ENCODE measurements at regions not wholly inside any gene's neighbourhood (a gene's known extent, or its start where the extent isn't known, plus 50 kb on each side); places are given as distances from the start of the nearest gene placed in this dataset.

- Histone ChIP-seq H3K9me3 (replicated peaks; ENCODE audit: control insufficient read depth, insufficient read depth, low read length) (no peaks in the 10 kb centered on the region), H3K9me1 (replicated peaks; ENCODE audit: control insufficient read depth, extremely low read depth, insufficient read depth, low read length) (no peaks in the 10 kb centered on the region), H3K27ac (ENCODE audit: insufficient read depth, low read depth, low read length) (no peak overlapping the region), H2AFZ (ENCODE audit: low read depth, low read length) (no peak overlapping the region), H4K20me1 (replicated peaks; ENCODE audit: control insufficient read depth, extremely low read depth, insufficient read depth, low read length) (no peaks in the 10 kb centered on the region), H3K4me1 (ENCODE audit: control insufficient read depth, extremely low read depth, insufficient read depth, low read length) (no peaks in the 10 kb centered on the region), H3K36me3 (ENCODE audit: control insufficient read depth in 2 of 2, extremely low read depth in 1 of 2, insufficient read depth in 2 of 2, low read length in 2 of 2) (no peaks in the 10 kb centered on the region), H3K27me3 (ENCODE audit: control insufficient read depth in 2 of 2, insufficient read depth in 2 of 2, low read length in 2 of 2) (no peaks in the 10 kb centered on the region), H3K9ac (replicated peaks; ENCODE audit: extremely low read depth, insufficient read depth, low read length) (no peak overlapping the region), H3K4me3 (replicated peaks in 1 of 3; ENCODE audit: insufficient read depth in 1 of 3, low read depth in 1 of 3, low read length in 3 of 3) (no peak overlapping the region), H3K4me2 (ENCODE audit: insufficient read depth, low read length) (no peak overlapping the region), H3K79me2 (ENCODE audit: control insufficient read depth, insufficient read depth, low read length) (no peaks in the 10 kb centered on the region)
- dilution Hi-C loops (cut with MboI; ENCODE audit: extremely low pct_ligation_motif_present, low sequenced_read_pairs) = no loop called here
- intact Hi-C loops (cut with micrococcal nuclease) = no loop called here
- no peak for FAIRE-seq
- CTCF ChIA-PET = no interaction called here
- no peak for DNase-seq (ENCODE audit: low read depth, low spot score)
- no peak for TF ChIP-seq MYC (IDR thresholded peaks at IDR 0.05; ENCODE audit: low read depth, low read length)
- POLR2A ChIA-PET = no interaction called here
- BruUV-seq (replicated peaks) = no TSS peak
Measured at GRCh38 chr4:107247738-107248137, 211.6 kb upstream of the DKK2 start.

DNA sequence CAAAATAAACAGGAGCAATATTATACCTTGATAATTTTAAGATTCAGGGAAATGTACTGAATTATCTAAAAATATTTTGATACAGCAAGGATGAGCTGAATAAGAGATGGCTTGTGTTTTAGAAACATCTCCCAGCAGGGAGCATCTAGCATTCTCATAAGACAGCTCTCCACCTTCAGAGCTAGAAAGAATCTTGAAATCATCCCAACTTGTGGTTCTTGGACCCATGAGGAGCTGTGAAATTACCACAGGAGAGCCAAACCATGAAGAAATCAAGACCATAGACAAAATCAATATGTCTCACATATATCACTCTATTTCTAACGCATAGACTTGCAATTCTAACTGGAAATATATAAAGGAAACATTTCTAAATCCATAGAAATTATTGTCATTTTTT lies 210.6 kb upstream of the DKK2 start:
- H3K36me3 ChIP-seq (ENCODE audit: control insufficient read depth in 2 of 2, extremely low read depth in 1 of 2, insufficient read depth in 2 of 2, low read length in 2 of 2) = no peaks in the 10 kb centered on the region
- no peaks in the 10 kb centered on the region for H3K9me3 ChIP-seq (replicated peaks; ENCODE audit: control insufficient read depth, insufficient read depth, low read length)
- TF ChIP-seq MYC (IDR thresholded peaks at IDR 0.05; ENCODE audit: low read depth, low read length) (no peak), POLR2A (IDR thresholded peaks at IDR 0.05; ENCODE audit: low read depth, low read length) (no peak), CTCF (IDR thresholded peaks at IDR 0.05; ENCODE audit: extremely low read depth in 1 of 2, insufficient read depth in 1 of 2, low read depth in 1 of 2, low read length in 2 of 2) (no peak), GATA2 (IDR thresholded peaks at IDR 0.05; ENCODE audit: insufficient read depth, insufficient read length, low read depth, low read length) (no peak), FOS (IDR thresholded peaks at IDR 0.05; ENCODE audit: borderline replicate concordance, insufficient read depth, low read length) (no peak), JUN (IDR thresholded peaks at IDR 0.05; ENCODE audit: borderline replicate concordance, insufficient read depth, insufficient read length, low read depth) (no peak), POLR2AphosphoS5 (IDR thresholded peaks at IDR 0.05; ENCODE audit: insufficient read depth, low read depth, low read length) (no peak), MAX (IDR thresholded peaks at IDR 0.05; ENCODE audit: insufficient read depth, insufficient read length) (no peak), EZH2 (IDR thresholded peaks at IDR 0.05; ENCODE audit: borderline replicate concordance, low read depth, low read length, severe bottlenecking) (no peak)
- dilution Hi-C loops (cut with MboI; ENCODE audit: extremely low pct_ligation_motif_present, low sequenced_read_pairs) (no loop called here), intact Hi-C loops (cut with micrococcal nuclease) (no loop called here)
- no peaks in the 10 kb centered on the region for H3K79me2 ChIP-seq (ENCODE audit: control insufficient read depth, insufficient read depth, low read length)
- H3K9me1 ChIP-seq (replicated peaks; ENCODE audit: control insufficient read depth, extremely low read depth, insufficient read depth, low read length) = no peaks in the 10 kb centered on the region
- BruUV-seq (replicated peaks) = no TSS peak
- H3K4me3 ChIP-seq (replicated peaks in 1 of 3; ENCODE audit: insufficient read depth in 1 of 3, low read depth in 1 of 3, low read length in 3 of 3) = no peak overlapping the region
- H3K9ac ChIP-seq (replicated peaks; ENCODE audit: extremely low read depth, insufficient read depth, low read length) = no peak overlapping the region
- no peaks in the 10 kb centered on the region for H3K27me3 ChIP-seq (ENCODE audit: control insufficient read depth in 2 of 2, insufficient read depth in 2 of 2, low read length in 2 of 2)
- no peak overlapping the region for H3K4me2 ChIP-seq (ENCODE audit: insufficient read depth, low read length)
- H3K27ac ChIP-seq (ENCODE audit: insufficient read depth, low read depth, low read length) = no peak overlapping the region
- H4K20me1 ChIP-seq (replicated peaks; ENCODE audit: control insufficient read depth, extremely low read depth, insufficient read depth, low read length) = no peaks in the 10 kb centered on the region
- no peak overlapping the region for H2AFZ ChIP-seq (ENCODE audit: low read depth, low read length)
- CTCF ChIA-PET = no interaction called here
- no peaks in the 10 kb centered on the region for H3K4me1 ChIP-seq (ENCODE audit: control insufficient read depth, extremely low read depth, insufficient read depth, low read length)
- no peak for DNase-seq (ENCODE audit: low read depth, low spot score)
- no peak for FAIRE-seq
- POLR2A ChIA-PET = no interaction called here
